Muscle of back (tissue), 3 donors: ENCODE measurements at regions not wholly inside any gene's neighbourhood (a gene's known extent, or its start where the extent isn't known, plus 50 kb on each side); places are given as distances from the start of the nearest gene placed in this dataset.
"Not testable (repeated sequence)": the region's sequence is repeated elsewhere in the genome, so short reads cannot be mapped to it uniquely, and the experiment has no call there.

Experiments
- DNase-seq, 3 donors: peaks; one replicate each; pipeline versions ENCODE4 v3.0.0 to v3.0.0-alpha.2; 2013

DNA sequence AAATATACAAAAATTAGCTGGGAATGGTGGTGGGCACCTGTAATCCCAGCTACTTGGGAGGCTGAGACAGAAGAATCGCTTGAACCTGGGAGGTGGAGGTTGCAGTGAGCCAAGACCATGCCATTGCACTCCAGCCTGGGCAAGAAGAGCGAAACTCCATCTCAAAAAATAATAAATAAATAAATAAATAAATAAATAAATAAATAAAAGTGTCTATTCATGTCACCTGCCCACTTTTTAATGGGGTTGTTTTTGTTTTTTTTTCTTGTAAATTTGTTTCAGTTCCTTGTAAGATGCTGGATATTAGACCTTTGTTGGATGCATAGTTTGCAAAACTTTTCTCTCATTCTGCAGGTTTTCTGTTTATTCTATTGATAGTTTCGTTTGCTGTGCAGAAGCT, 71.9 kb upstream of the KCNAB1 start:
- not testable (repeated sequence) for DNase-seq

DNA sequence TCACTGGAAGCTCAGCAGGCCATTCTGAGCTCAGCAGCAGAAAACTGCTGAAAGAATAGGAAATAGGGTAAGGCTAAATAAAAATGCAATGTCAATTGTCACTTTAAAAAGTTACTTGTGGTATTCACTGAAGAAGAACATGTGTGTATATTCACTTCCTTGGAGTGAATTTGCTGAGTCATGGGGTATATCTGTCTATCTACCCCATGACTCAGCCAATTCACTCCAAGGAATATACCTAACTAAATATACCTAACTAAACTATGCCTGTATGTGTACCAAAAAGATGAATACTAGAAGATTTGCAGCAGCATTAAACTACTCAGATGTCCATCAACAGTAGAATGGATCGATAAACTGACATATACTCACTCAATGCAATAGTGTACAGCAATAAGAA, 69.5 kb upstream of the KCNAB1 start:
- DNase-seq, result no peak

DNA sequence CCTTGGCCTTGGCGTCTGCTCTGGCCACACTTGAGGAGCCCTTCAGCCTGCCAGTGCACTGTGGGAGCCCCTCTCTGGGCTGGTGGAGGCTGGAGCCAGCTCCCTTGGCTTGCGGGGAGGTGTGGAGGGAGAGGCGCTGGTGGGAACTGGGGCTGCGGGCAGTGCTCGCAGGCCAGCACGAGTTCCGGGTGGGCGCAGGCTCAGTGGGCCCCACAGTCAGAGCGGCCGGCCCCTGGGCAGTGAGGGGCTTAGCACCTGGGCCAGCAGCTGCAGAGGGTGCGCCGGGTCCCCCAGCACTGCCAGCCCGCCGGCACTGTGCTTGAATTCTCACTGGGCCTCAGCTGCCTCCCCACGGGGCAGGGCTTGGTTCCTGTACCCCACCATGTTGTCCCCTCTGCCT, 68.7 kb upstream of the KCNAB1 start:
- DNase-seq, result no peak

DNA sequence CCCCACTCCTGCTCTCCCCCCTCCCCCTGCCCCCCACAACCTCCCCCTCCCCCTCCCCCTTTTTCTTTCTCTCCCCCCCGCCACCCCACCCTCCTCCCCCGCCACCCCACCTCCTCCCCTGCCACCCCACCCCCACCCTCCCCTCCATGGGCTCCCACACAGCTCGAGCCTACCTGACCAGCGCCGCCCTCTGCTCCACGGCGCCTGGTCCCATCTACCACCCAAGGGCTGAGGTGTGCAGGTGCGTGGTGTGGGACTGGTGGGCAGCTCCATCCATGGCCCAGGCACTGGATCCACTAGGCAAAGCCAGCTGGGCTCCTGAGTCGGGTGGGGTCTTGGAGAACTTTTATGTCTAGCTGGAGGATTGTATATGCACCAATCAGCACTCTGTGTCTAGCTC, 68.3 kb upstream of the KCNAB1 start:
- DNase-seq, result no peak

DNA sequence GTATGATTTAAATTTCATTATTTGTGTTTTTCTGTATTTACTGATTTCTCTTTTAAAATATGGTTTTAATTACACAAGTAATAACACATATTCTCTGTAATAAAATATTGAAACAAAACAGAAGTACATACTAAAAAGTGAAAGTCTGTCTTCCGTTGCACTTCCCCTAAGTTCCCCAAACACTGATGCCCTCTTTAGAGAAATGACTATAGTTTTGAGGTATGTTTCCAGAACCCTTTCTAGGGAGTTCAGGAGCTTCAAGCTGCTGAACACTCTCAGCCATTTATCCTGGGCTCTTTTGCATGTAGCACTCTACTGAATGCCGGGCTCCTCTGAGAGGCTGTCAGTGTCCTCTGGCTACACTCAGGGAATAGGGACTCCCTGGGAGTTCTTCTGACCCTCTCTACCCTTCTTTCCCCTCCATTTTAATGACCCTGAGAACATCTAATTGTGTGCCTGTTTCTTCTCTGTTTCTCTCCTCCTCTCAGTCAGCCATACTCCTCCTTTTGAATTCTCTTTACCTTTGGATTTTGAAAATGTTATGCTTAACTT, 60.4 kb upstream of the KCNAB1 start:
- no peak for DNase-seq

DNA sequence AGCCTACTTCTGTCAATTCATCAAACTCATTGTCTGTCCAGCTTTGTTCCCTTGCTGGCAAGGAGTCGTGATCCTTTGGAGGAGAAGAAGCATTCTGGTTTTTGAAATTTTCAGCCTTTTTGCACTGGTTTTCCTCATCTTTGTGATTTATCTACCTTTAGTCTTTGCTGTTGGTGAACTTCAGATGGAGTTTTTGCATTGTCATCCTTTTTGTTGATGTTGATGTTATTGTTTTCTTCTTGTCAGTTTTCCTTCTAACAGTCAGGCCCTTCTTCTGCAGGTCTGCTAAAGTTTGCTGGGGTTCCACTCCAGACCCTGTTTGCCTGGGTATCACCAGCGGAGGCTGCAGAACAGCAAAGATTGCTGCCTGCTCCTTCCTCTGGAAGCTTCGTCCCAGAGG, 52.2 kb upstream of the KCNAB1 start:
- not testable (repeated sequence) for DNase-seq

DNA sequence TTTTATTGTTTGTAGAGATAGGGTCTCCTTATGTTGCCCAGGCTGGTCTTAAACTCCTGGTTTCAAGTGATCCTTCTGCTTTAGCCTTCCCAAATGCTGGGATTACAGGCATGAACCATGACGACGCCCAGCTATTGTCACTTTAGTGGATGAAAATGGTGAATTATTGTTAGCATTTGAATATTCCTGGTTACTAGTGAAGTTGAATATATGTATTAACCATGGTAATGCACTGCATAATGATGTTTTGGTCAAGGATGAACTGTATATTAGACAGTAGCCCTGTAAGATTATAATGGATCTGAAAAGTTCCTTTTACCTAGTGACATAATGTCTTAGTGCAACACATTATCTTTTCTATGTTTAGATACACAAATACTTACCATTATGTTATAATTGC, 50.4 kb upstream of the KCNAB1 start:
- DNase-seq, result no peak
